ENCODE measurements at regions not wholly inside any gene's neighbourhood (a gene's known extent, or its start where the extent isn't known, plus 50 kb on each side); places are given as distances from the start of the nearest gene placed in this dataset.
"Not testable (repeated sequence)": the region's sequence is repeated elsewhere in the genome, so short reads cannot be mapped to it uniquely, and the experiment has no call there.

- Histone ChIP-seq H3K9me3 (no peaks in the 10 kb centered on the region), H3K4me1 (peaks cover 0 to 8% (median 0%) of the 10 kb centered on the region in 3 donors), H3K4me3 (no peak overlapping the region), H3K27me3 (peaks cover 34% of the 10 kb centered on the region), H3K27ac (no peak overlapping the region), H3K36me3 (no peaks in the 10 kb centered on the region)
- ATAC-seq, result no peak
- WGBS, 2 donors (ENCODE audit: low coverage in 1 of 2), result 72% methylated on average over 15 of the region's 32 CpGs; no CpG with 5 or more reads in 1 of the 2 donors
- TF ChIP-seq CTCF (IDR thresholded peaks at IDR 0.05), result no peak
- no peak for TF ChIP-seq EP300 (IDR thresholded peaks at IDR 0.05)
- no peak for TF ChIP-seq POLR2A (IDR thresholded peaks at IDR 0.05)
- TF ChIP-seq POLR2AphosphoS5 (IDR thresholded peaks at IDR 0.05), result no peak
Measured at GRCh38 chr7:156039971-156040677, 227.9 kb upstream of the SHH start.

GRCh38 chr7:156039194-156039593 is 226.9 kb upstream of the SHH start:
- H3K27me3 ChIP-seq, result peaks cover 39% of the 10 kb centered on the region
- no peak for ATAC-seq
- no peaks in the 10 kb centered on the region for H3K36me3 ChIP-seq
- peaks cover 0 to 8% (median 0%) of the 10 kb centered on the region in 3 donors for H3K4me1 ChIP-seq
- TF ChIP-seq POLR2A (IDR thresholded peaks at IDR 0.05) (no peak), CTCF (IDR thresholded peaks at IDR 0.05) (no peak), POLR2AphosphoS5 (IDR thresholded peaks at IDR 0.05) (no peak), EP300 (IDR thresholded peaks at IDR 0.05) (no peak)
- no peak overlapping the region for H3K27ac ChIP-seq
- WGBS, 2 donors (ENCODE audit: low coverage in 1 of 2), result 80 to 100% methylated on average over 1 to 2 of the region's 10 CpGs
- H3K4me3 ChIP-seq, result no peak overlapping the region
- H3K9me3 ChIP-seq, result no peaks in the 10 kb centered on the region

GRCh38 chr7:156038345-156038744 is 226.1 kb upstream of the SHH start:
- Histone ChIP-seq H3K27me3 (peaks cover 39% of the 10 kb centered on the region), H3K9me3 (no peaks in the 10 kb centered on the region), H3K4me3 (no peak overlapping the region), H3K36me3 (no peaks in the 10 kb centered on the region), H3K4me1 (peaks cover 0 to 8% (median 0%) of the 10 kb centered on the region in 3 donors), H3K27ac (no peak overlapping the region)
- 40 to 68% methylated on average over 4 to 7 of the region's 9 CpGs for WGBS, 2 donors (ENCODE audit: low coverage in 1 of 2)
- TF ChIP-seq EP300 (IDR thresholded peaks at IDR 0.05) (no peak), POLR2AphosphoS5 (IDR thresholded peaks at IDR 0.05) (no peak), POLR2A (IDR thresholded peaks at IDR 0.05) (no peak), CTCF (IDR thresholded peaks at IDR 0.05) (no peak)
- ATAC-seq, result no peak

- H3K9me3 ChIP-seq, result no peaks in the 10 kb centered on the region
- no peak overlapping the region for H3K4me3 ChIP-seq
- TF ChIP-seq POLR2A (IDR thresholded peaks at IDR 0.05) (no peak), CTCF (IDR thresholded peaks at IDR 0.05) (no peak), POLR2AphosphoS5 (IDR thresholded peaks at IDR 0.05) (no peak), EP300 (IDR thresholded peaks at IDR 0.05) (no peak)
- H3K36me3 ChIP-seq, result no peaks in the 10 kb centered on the region
- ATAC-seq, result no peak
- H3K4me1 ChIP-seq, result peaks cover 0 to 8% (median 0%) of the 10 kb centered on the region in 3 donors
- peaks cover 44% of the 10 kb centered on the region for H3K27me3 ChIP-seq
- H3K27ac ChIP-seq, result no peak overlapping the region
- WGBS, 2 donors (ENCODE audit: low coverage in 1 of 2), result 8 to 10% methylated on average over 1 to 3 of the region's 3 CpGs
Measured at GRCh38 chr7:156036153-156036552, 223.9 kb upstream of the SHH start.

- not testable (repeated sequence) for H3K27ac ChIP-seq, H3K36me3 ChIP-seq, H3K4me1 ChIP-seq, H3K4me3 ChIP-seq, H3K9me3 ChIP-seq, ATAC-seq
- 95 to 97% methylated on average over 3 to 6 of the region's 19 CpGs for WGBS, 2 donors (ENCODE audit: low coverage in 1 of 2)
- peaks cover 49% of the 10 kb centered on the region for H3K27me3 ChIP-seq
Measured at GRCh38 chr7:156035387-156035786, 223.1 kb upstream of the SHH start.
